ENCODE measurements at regions not wholly inside any gene's neighbourhood (a gene's known extent, or its start where the extent isn't known, plus 50 kb on each side); places are given as distances from the start of the nearest gene placed in this dataset.

DNA sequence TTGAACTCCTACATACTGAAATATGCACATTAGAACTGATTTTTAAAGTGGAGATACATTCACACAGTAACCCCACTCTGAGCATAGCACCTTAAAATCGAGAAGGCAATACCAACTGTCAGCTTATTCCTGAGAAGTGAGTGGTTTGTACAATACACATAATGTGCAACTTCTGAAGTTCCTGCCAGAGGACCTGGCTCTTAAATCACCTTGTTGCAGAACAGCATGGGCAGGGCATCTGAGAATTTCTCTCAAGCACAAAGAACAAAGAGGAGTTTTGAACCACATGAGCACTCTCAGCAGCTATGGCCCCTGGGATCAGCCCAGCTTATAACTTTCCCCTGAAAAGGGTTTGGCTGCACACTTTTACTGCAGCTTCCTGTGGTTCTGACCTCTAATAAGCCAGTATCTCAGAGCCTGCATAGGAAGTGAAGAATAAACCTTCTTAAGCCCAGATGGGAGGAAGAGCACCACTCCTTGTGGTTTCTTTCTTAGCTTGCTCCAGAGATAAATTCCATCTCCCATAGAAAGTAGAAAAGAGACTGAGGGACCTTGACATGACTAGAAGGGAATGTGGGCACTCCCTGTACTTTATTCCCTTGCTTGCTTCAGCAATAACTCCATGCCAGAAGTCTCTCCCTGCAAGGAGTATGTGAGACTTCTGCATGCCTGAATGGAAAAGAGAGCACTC, 862.3 kb downstream of the SUCLG1 start:
- no peak for FAIRE-seq

DNA sequence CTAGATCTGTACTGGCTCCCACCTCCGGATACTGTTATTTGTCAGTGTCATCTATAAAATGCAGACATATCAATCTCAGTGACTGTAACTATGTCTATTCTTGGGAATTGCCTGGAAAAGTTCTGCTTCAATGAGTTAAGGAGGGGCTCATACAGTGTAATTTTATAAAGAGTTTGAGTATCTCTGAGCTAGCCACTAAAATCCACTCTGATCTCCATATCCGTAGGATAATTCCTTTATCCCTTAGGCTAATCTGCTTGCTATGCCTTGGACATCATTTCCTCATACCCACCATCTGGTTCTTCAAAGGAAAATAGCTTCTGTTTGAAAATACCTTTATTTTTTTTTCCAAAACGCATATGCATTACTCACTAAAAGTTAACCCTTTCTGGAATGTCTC, 863.2 kb downstream of the SUCLG1 start:
- no peak for FAIRE-seq

GRCh38 chr2:83595121-83595690, 863.9 kb downstream of the SUCLG1 start:
- no peak for FAIRE-seq

DNA sequence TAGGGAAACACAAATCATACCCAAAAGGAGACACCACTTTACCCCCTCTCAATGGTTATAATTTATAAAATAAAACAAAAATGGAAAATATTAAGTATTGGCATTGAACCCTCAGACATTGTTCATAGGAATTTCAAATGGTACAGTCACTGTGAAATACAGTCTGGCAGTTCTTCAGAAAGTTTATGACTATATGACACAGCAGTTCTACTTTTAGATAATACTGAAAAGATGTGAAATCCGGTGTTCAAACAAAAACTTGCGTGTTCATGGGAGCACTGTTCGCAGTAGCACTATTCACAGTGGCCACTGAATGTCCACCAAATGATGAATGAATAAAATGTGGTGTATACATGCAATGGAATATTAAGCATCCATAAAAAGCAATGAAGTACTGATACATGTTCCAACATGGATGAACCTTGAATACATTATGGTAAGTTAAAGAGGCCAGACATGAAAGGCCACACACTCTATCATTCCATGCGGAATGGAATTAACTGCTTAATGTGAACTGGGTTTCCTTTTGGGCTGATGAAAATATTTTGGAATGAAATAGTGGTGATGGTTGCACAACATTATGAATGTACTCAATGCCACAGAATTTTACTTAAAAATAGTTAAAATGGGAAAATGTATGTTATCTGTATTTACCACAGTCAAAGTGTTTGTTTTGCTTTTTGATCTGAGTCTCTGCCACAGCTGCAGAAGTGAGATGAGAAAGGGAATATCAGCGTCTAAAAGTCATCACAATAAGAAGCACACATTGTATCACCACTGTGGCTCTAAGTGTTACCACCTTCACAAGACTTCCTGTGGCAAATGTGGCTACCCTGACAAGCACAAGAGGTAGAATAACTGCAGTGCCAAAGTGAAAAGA, 864.6 kb downstream of the SUCLG1 start:
- FAIRE-seq = no peak

GRCh38 chr2:83587309-83587708, 871.8 kb downstream of the SUCLG1 start:
- no peak for FAIRE-seq

GRCh38 chr2:83585250-83585649, 873.8 kb downstream of the SUCLG1 start:
- no peak for FAIRE-seq

GRCh38 chr2:83584672-83585071, 874.4 kb downstream of the SUCLG1 start:
- no peak for FAIRE-seq

GRCh38 chr2:83582589-83582988, 876.5 kb downstream of the SUCLG1 start:
- FAIRE-seq = no peak

- FAIRE-seq = no peak
Observed at GRCh38 chr2:83579507-83579906, 879.6 kb downstream of the SUCLG1 start.

DNA sequence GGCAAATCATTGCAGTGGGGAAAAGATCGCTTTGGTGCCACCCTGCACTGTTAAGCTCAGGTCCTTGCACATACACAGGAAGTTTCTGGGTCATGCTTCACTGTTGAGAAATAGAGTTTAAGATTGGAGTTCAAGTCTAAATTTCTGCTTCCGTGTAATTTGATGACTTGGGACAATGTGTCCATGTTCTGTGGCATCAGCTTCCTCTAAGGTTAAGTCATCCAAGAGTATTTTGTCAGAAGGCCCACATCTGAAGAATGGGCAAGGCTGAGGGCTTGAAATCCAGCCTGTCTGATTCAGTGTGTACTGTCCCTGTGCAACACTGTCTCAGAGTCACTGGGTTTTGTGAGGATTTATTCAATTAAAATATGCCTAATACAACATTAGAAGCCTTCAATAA, 880.7 kb downstream of the SUCLG1 start:
- FAIRE-seq = no peak

DNA sequence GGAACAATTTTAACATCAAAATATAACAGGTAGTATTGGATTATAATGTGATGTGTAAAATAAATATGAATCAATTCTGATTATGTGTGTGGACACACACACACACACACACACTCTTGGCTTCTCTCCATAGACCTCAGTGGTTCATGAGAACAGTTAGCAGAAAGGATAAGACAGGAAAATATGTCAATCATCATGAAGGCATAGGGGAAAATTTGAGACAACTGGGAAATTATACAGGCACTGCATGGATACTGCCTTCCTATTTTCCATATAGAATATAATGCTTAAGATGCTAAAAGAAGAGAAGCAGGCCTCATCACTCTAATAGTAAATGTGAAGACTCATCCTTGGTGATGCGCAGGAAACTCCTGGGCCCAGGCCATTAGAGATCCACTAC, 884.5 kb downstream of the SUCLG1 start:
- no peak for FAIRE-seq

- no peak for FAIRE-seq
Observed at GRCh38 chr2:83573060-83573459, 886.0 kb downstream of the SUCLG1 start.

DNA sequence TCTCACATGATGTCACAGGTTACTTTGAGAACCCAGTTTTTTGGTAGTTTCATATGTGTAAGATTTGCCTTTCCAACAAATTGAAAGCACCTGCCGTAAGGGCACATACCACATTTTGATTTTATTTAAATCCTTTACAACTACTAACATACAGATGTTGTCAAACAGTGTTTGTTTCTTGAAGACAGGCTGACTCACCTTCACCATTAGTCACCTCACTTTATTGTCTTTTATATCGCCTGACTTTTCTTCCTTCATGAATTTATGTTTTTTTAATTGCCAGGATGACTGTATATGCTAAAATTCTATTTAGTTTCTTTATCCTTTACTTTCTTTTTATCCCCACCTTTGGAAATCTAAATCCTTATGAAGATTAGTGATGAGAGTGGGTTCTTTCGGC, 886.7 kb downstream of the SUCLG1 start:
- FAIRE-seq = no peak

GRCh38 chr2:83567551-83567950, 891.5 kb downstream of the SUCLG1 start:
- no peak for FAIRE-seq

DNA sequence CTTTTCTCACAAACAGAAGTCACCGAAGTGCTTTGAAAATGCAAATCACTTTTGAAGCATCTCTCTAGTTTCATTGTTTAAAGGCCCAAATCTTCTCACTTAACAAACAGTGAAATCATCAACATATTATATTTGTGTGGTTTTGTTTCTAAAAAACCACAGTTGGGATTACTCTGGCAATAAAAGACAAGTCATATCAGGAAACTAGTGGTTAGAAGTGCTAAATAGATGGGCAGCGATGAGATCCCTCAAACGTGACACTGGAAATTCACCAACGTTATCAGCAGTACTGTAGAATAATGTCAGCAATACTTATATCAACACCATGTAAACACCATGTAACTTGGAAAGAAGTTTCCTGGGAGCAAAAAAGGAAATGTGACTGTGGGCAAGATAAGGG, 893.5 kb downstream of the SUCLG1 start:
- FAIRE-seq = no peak

- no peak for FAIRE-seq
Observed at GRCh38 chr2:83565181-83565580, 893.9 kb downstream of the SUCLG1 start.

- no peak for FAIRE-seq
Observed at GRCh38 chr2:83561592-83561991, 897.5 kb downstream of the SUCLG1 start.

DNA sequence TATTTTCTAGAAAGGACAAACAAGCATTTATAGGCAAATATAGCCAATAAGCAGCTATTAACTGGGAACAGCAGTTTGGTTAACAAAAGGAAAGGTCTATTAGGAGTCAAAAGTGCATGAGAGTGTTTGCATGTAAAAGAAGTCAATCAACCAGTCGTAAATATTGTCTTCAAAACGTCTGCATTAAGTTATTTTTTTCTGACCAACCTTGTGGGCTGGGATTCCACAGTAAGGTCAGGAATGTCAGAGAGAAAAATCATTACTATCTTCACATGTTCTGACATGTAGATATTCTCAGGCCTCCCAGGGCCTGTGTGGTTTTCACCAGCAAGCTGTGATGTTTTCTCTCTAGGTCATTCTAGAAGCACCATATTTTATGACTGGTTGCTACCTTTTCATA, 922.5 kb downstream of the SUCLG1 start:
- FAIRE-seq = no peak

- no peak for FAIRE-seq
Observed at GRCh38 chr2:83534416-83534815, 924.7 kb downstream of the SUCLG1 start.

- no peak for FAIRE-seq
Observed at GRCh38 chr2:83531206-83531826, 927.8 kb downstream of the SUCLG1 start.

DNA sequence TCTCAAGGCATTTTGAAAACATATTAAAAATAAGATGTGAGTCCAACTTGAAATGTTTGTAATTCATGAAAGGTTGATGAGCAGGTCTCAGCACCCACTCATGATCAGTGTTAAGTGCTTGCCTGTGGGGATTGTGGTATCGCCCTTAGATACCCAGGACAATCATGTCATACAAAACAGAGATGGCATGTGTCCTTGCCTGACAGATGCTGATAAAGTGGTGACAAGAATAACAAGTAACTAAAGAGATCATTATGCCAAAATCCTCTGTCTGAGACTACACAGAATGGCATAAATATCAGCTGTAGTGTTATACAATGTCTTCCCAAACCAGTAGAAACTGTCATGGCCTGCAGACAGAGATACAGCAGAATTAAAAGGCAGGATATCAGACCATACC, 930.3 kb downstream of the SUCLG1 start:
- no peak for FAIRE-seq

- no peak for FAIRE-seq
Observed at GRCh38 chr2:83522891-83523493, 936.1 kb downstream of the SUCLG1 start.

All from colon (tissue), 2 donors.